PC-9 (cell line): ENCODE measurements at regions not wholly inside any gene's neighbourhood (a gene's known extent, or its start where the extent isn't known, plus 50 kb on each side); places are given as distances from the start of the nearest gene placed in this dataset.
"Not testable (repeated sequence)": the region's sequence is repeated elsewhere in the genome, so short reads cannot be mapped to it uniquely, and the experiment has no call there.

Source experiments
- BruUV-seq: library from RNA; stranded (reverse); fragments of 400-500 nt; replicated peaks from 2 replicates; lab custom pipeline; 2021; lab: Mats Ljungman, UMichigan
- CTCF ChIA-PET: fragments of 300-600 bp; sonication (Branson Sonifier 250); formaldehyde crosslinking; loops from one replicate; lab custom pipeline; 2022; ENCODE audit warnings: antibody characterized with exemption; lab: Charles Lee
- POLR2A ChIA-PET: fragments of 300-600 bp; sonication (Branson Sonifier 250); formaldehyde crosslinking; loops from one replicate; lab custom pipeline; 2022; ENCODE audit warnings: antibody characterized with exemption; ENCODE audit not compliant: unreplicated experiment; lab: Charles Lee
- DNase-seq, 2 experiments: peaks; one replicate each; pipeline versions ENCODE4 v3.0.0 to v3.0.0-alpha.2; 2015 to 2022; ENCODE audit warnings: mixed read lengths in 1 of 2
- H2AFZ ChIP-seq: fragments of 200-600 bp; sonication (generic); 2 replicates; pipeline ENCODE4 v1.8.1; 2017; ENCODE audit warnings: antibody characterized with exemption
- H3F3A ChIP-seq: fragments of 200-600 bp; sonication (generic); 2 replicates; pipeline ENCODE4 v1.8.1; 2017; ENCODE audit warnings: antibody characterized with exemption, mild to moderate bottlenecking, low read depth; ENCODE audit not compliant: insufficient read depth
- H3K27ac ChIP-seq: fragments of 200-600 bp; sonication (generic); 2 replicates; pipeline ENCODE4 v1.6.1; 2016; ENCODE audit warnings: mixed run types
- H3K27me3 ChIP-seq: fragments of 200-600 bp; sonication (generic); 2 replicates; pipeline ENCODE4 v1.6.1; 2016; ENCODE audit warnings: low read depth, mixed run types; ENCODE audit not compliant: insufficient read depth
- H3K36me3 ChIP-seq: fragments of 200-600 bp; sonication (generic); 2 replicates; pipeline ENCODE4 v1.6.1; 2016; ENCODE audit warnings: low read depth, mixed run types
- H3K4me1 ChIP-seq: fragments of 200-600 bp; sonication (generic); replicated peaks from 2 replicates; pipeline ENCODE4 v1.6.1; 2016; ENCODE audit warnings: mixed run types; ENCODE audit not compliant: insufficient read depth
- H3K4me2 ChIP-seq: fragments of 200-600 bp; sonication (generic); 2 replicates; pipeline ENCODE4 v1.6.1; 2017; ENCODE audit warnings: mixed run types
- H3K4me3 ChIP-seq: fragments of 200-600 bp; sonication (generic); 2 replicates; pipeline ENCODE4 v1.6.1; 2016; ENCODE audit warnings: mixed run types
- H3K79me2 ChIP-seq: fragments of 200-600 bp; sonication (generic); 2 replicates; pipeline ENCODE4 v1.6.1; 2017; ENCODE audit warnings: low read depth, mixed run types
- H3K9me2 ChIP-seq: fragments of 200-600 bp; sonication (generic); 2 replicates; pipeline ENCODE4 v1.8.1; 2017; ENCODE audit warnings: mild to moderate bottlenecking; ENCODE audit not compliant: insufficient read depth
- H3K9me3 ChIP-seq: fragments of 200-600 bp; sonication (generic); 2 replicates; pipeline ENCODE4 v1.8.1; 2016; ENCODE audit warnings: low read depth; ENCODE audit not compliant: insufficient read depth
- H4K20me1 ChIP-seq: fragments of 200-600 bp; sonication (generic); 2 replicates; pipeline ENCODE4 v1.8.1; 2017; ENCODE audit not compliant: insufficient read depth
- intact Hi-C: fragments of 100-400 bp; cut with micrococcal nuclease; formaldehyde crosslinking; loops from one replicate; pipeline ENCODE4 v1.10.0; 2022; ENCODE audit not compliant: unreplicated experiment

DNA sequence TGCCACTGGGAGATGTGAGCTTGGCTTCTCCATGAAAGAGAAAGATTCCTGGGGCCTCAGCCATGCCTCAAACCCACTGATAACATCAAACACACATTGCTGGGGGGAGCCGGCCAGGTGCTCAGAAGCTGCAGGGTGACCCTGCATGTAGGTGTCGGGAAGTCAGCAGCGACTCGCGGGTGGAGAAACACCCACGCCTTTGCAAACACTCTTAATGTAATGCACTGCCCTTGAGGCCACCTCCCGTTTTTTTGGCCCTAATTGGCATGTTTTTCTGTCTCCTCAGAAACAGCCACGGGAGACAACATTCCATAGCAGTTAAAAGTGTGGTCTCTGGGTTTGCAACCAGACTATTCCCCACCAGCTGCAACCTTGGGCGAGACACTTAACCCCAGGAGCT lies 119.7 kb downstream of the NPIPA8 start:
- POLR2A ChIA-PET, CTCF ChIA-PET, H3K9me2 ChIP-seq, intact Hi-C loops, H2AFZ ChIP-seq, H4K20me1 ChIP-seq, H3K4me3 ChIP-seq, DNase-seq, H3K27ac ChIP-seq, H3K4me1 ChIP-seq, H3K27me3 ChIP-seq, H3K9me3 ChIP-seq, H3K79me2 ChIP-seq, H3K4me2 ChIP-seq, BruUV-seq, H3K36me3 ChIP-seq, H3F3A ChIP-seq: not testable (repeated sequence)

DNA sequence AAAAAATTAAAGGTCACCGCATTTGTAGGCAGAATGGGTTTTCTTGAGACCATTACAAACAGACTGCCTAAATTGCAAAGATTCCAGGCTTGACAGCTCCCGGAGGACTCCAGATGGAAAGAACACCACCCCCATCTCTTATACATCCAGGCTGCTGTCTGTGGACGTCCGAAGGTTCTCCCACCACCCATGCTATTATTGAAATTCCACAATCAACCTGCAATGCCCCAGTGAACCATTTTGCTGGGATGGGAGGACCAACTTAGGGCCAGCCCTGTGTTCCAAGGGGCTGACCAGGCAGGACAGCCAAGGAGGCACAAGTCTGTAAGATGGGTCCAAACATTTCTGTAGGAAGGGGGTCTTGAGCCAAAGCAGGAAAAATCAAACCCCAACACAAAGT lies 122.7 kb downstream of the NPIPA8 start:
- H3K4me1 ChIP-seq, POLR2A ChIA-PET, CTCF ChIA-PET: not testable (repeated sequence)

DNA sequence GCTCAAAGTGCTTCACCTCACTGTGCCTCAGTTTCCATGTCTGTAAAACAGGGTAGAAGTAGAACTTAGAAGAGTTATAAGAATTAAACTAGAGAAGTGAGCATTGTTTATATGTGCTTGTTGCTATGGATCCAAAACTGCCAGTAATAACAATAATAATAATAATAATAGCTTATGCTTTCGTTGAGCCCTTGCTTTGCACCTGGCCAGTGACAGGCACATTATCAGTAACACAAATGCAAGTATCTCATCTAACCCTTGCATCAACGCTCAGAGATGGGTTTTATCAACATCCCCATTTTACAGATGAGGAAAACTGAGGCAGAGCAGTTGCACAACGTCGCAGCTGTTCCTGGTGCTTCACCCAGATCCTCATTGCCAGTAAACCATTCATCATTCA lies 125.0 kb downstream of the NPIPA8 start:
- H3K36me3 ChIP-seq, CTCF ChIA-PET, H2AFZ ChIP-seq, H3K27ac ChIP-seq, H3K79me2 ChIP-seq, POLR2A ChIA-PET, H3K4me3 ChIP-seq, H3K4me2 ChIP-seq, BruUV-seq, H3F3A ChIP-seq, H4K20me1 ChIP-seq, intact Hi-C loops, H3K9me3 ChIP-seq, DNase-seq, H3K4me1 ChIP-seq, H3K9me2 ChIP-seq: not testable (repeated sequence)
- H3K27me3 ChIP-seq, result peaks cover 13% of the 10 kb centered on the region

More for the DNA sequence above, 122.7 kb downstream of the NPIPA8 start:
- H3F3A ChIP-seq, H4K20me1 ChIP-seq, BruUV-seq, H2AFZ ChIP-seq, intact Hi-C loops, H3K4me2 ChIP-seq, H3K79me2 ChIP-seq, H3K4me3 ChIP-seq, H3K9me3 ChIP-seq, H3K36me3 ChIP-seq, H3K27ac ChIP-seq, DNase-seq, H3K9me2 ChIP-seq: not testable (repeated sequence)
- peaks cover 13% of the 10 kb centered on the region for H3K27me3 ChIP-seq

DNA sequence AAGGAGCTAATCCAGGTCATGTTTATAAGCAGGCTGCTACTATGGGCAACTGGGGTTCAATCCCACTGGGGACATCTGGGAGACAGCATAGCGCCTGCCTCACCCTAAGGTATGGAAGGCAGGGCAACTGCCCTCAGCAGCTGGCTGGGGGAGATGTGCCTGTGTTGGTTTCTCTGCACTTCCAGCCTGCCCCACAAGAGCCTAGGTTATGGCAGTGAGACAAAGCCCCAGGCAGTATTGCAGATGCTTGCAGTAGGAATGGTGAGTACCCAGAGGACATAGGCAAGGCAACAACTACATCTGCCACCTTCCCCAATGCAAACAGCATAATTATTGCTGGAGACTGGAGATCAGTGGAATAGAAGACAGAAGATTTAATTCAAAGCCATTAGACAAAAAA lies 131.8 kb downstream of the NPIPA8 start:
- H4K20me1 ChIP-seq, H2AFZ ChIP-seq, H3K4me1 ChIP-seq, POLR2A ChIA-PET, H3K9me3 ChIP-seq, BruUV-seq, H3K27ac ChIP-seq, H3K79me2 ChIP-seq, H3K4me3 ChIP-seq, H3K9me2 ChIP-seq, H3K36me3 ChIP-seq, DNase-seq, H3F3A ChIP-seq, CTCF ChIA-PET, intact Hi-C loops, H3K4me2 ChIP-seq: not testable (repeated sequence)
- H3K27me3 ChIP-seq, result peaks cover 11% of the 10 kb centered on the region; the same call in 1 of the 2 replicates

DNA sequence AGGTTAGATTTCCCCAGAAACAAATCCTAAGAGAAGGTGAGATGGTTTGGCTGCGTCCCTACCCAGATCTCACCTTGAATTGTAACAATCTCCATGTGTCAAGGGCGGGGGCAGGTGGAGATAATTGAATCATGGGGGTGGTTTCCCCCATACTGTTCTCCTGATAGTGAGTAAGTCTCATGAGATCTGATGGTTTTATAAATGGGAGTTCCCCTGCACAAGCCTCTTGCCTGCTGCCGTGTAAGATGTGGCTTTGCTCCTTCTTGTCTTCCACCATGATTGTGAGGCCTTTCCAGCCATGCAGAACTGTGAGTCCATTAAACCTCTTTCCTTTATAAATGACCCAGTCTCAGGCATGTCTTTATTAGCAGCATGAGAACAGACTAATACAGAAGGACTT lies 132.2 kb downstream of the NPIPA8 start:
- POLR2A ChIA-PET, H3K36me3 ChIP-seq, H3K4me1 ChIP-seq, DNase-seq, BruUV-seq, H4K20me1 ChIP-seq, H3K4me2 ChIP-seq, H3F3A ChIP-seq, H3K27ac ChIP-seq, CTCF ChIA-PET, H2AFZ ChIP-seq, H3K4me3 ChIP-seq, H3K9me3 ChIP-seq, H3K79me2 ChIP-seq, H3K9me2 ChIP-seq, intact Hi-C loops: not testable (repeated sequence)
- H3K27me3 ChIP-seq, result peaks cover 10% of the 10 kb centered on the region; the same call in 1 of the 2 replicates

DNA sequence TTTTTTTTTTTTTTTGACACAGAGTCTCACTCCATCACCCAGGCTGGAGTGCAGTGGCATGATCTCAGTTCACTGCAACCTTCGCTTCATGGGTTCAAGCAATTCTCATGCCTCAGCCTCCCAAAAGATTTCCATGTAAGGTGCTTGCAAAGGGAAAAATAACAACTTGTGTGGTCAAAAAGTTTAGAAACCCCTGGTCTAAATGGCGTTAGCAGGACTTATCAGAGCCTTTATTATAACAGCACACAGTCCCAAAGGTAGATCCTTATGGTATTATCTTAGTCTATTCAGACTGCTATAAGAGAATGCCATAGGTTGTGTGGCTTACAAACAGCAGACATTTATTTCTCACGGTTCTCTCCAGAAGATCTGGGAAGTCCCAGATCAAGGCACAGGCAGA lies 135.0 kb downstream of the NPIPA8 start:
- H3K9me3 ChIP-seq, H4K20me1 ChIP-seq, H3K4me3 ChIP-seq, H3F3A ChIP-seq, H3K4me1 ChIP-seq, POLR2A ChIA-PET, BruUV-seq, H2AFZ ChIP-seq, H3K36me3 ChIP-seq, H3K9me2 ChIP-seq, DNase-seq, H3K27me3 ChIP-seq, intact Hi-C loops, CTCF ChIA-PET, H3K27ac ChIP-seq, H3K4me2 ChIP-seq, H3K79me2 ChIP-seq: not testable (repeated sequence)

DNA sequence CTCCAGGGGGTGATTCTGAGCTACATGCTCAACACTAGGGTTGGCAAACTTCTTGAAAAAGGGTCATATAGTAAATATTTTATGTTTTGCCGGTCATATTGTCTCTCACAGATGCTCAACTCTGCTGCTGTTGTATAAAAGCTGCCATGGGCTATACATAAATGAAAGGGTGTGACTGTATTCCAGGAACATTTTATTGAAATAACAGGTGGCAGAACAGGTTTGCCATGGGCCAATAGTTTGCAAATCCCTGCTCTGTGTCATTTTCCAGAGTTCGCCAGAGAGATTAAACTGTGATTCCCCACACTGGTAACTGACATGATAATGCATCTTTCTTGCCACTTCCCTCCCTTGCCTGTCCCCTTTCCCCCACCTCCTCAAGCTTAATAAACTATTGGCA lies 144.1 kb downstream of the NPIPA8 start:
- H3K9me3 ChIP-seq, H3K27ac ChIP-seq, H3K79me2 ChIP-seq, intact Hi-C loops, H4K20me1 ChIP-seq, H3K4me3 ChIP-seq, H3K9me2 ChIP-seq, H3F3A ChIP-seq, H3K4me1 ChIP-seq, H3K27me3 ChIP-seq, H3K4me2 ChIP-seq, BruUV-seq, POLR2A ChIA-PET, H2AFZ ChIP-seq, DNase-seq, H3K36me3 ChIP-seq, CTCF ChIA-PET: not testable (repeated sequence)

DNA sequence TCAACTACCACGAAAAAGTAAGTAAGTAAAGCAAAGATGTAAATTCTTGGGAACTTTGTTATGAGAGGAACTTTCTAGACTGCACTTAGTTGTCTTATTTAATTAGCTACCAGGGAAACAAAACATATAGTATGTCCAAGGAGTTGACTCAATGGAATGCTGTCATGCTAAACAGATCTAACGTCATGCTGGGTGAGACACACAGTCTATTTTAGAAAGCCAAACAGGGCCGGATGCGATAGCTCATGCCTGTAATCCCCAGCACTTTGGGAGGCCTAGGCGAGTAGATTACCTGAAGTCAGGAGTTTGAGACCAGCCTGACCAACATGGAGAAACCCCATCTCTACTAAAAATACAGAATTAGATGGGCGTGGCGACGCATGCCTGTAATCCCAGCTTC lies 146.4 kb downstream of the NPIPA8 start:
- CTCF ChIA-PET, H3K27ac ChIP-seq, H3F3A ChIP-seq, DNase-seq, H3K9me2 ChIP-seq, H3K79me2 ChIP-seq, H3K4me3 ChIP-seq, H3K9me3 ChIP-seq, H3K36me3 ChIP-seq, H3K27me3 ChIP-seq, BruUV-seq, H2AFZ ChIP-seq, H3K4me2 ChIP-seq, POLR2A ChIA-PET, intact Hi-C loops, H3K4me1 ChIP-seq, H4K20me1 ChIP-seq: not testable (repeated sequence)
